HCT116 (cell line): ENCODE measurements at regions not wholly inside any gene's neighbourhood (a gene's known extent, or its start where the extent isn't known, plus 50 kb on each side); places are given as distances from the start of the nearest gene placed in this dataset.

Experiments
- ATAC-seq: fragments of 200-7000 bp; cut with Tn5 transposase; 2 replicates; pipeline ENCODE4 v1.9.1; 2020; ENCODE audit warnings: mild to moderate bottlenecking, moderate library complexity
- BruUV-seq: library from RNA; stranded (reverse); fragments of 400-500 nt; replicated peaks from 2 replicates; lab custom pipeline; 2021; lab: Mats Ljungman, UMichigan
- CTCF ChIA-PET: fragments of 300-600 bp; sonication (Branson Sonifier 250); formaldehyde crosslinking; loops from one replicate; lab custom pipeline; 2021; ENCODE audit warnings: antibody characterized with exemption; lab: Charles Lee
- POLR2A ChIA-PET: fragments of 300-600, 350-600 bp; sonication (Branson Sonifier 250); formaldehyde crosslinking; loops from one replicate; lab custom pipeline; 2021; ENCODE audit warnings: antibody characterized with exemption; lab: Charles Lee
- RAD21 ChIA-PET, 2 experiments: fragments of 300-600 bp; sonication (Branson Sonifier 250); formaldehyde crosslinking; loops; one replicate each; lab custom pipeline; 2023; ENCODE audit warnings: low total read pairs in 2 of 2; ENCODE audit not compliant: uncharacterized antibody in 2 of 2, unreplicated experiment in 2 of 2, low non-redundant PET in 1 of 2; lab: Charles Lee
- DNase-seq: peaks from one replicate; pipeline ENCODE4 v3.0.0-alpha.2; 2010; ENCODE audit warnings: low read depth, low spot score
- H2AFZ ChIP-seq: fragments of 200-600 bp; shearing (Covaris generic), sonication (generic); 2 replicates; pipeline ENCODE4 v1.6.1; 2017; ENCODE audit warnings: low read depth, mixed run types, mixed read lengths, antibody characterized with exemption, low read length; ENCODE audit not compliant: poor library complexity, severe bottlenecking
- H3K27ac ChIP-seq: 2 replicates; pipeline ENCODE4 v1.5.1; 2012; ENCODE audit warnings: low read depth, low read length
- H3K27me3 ChIP-seq: fragments of 200-600 bp; sonication (generic); 2 replicates; pipeline ENCODE4 v1.6.1; 2016; ENCODE audit warnings: mixed run types, low read length, mixed read lengths; ENCODE audit not compliant: insufficient read depth
- H3K36me3 ChIP-seq, 2 experiments: fragments of 200-500 bp in 1 of 2; fragments of 200-600 bp in 1 of 2; sonication (Bioruptor generic) in 1 of 2; sonication (generic) in 1 of 2; 2 replicates each; pipeline versions ENCODE4 v1.5.1 to v1.6.1; 2014 to 2016; ENCODE audit warnings: low read length in 2 of 2, inconsistent platforms in 1 of 2, mixed read lengths in 1 of 2, mixed run types in 1 of 2; ENCODE audit not compliant: insufficient read depth in 2 of 2, control insufficient read depth in 1 of 2
- H3K4me1 ChIP-seq, 2 experiments: fragments of 200-600 bp in 1 of 2; sonication (generic) in 1 of 2; 2 replicates each; pipeline versions ENCODE4 v1.5.1 to v1.6.1; 2012 to 2017; ENCODE audit warnings: low read length in 2 of 2, inconsistent platforms in 1 of 2, mild to moderate bottlenecking in 1 of 2, mixed read lengths in 1 of 2, mixed run types in 1 of 2, moderate library complexity in 1 of 2; ENCODE audit not compliant: insufficient read depth in 2 of 2, control insufficient read depth in 1 of 2
- H3K4me2 ChIP-seq: fragments of 200-600 bp; sonication (generic); 2 replicates; pipeline ENCODE4 v1.6.1; 2017; ENCODE audit warnings: mixed run types, low read length, mixed read lengths
- H3K4me3 ChIP-seq, 2 experiments: fragments of 200-600 bp in 1 of 2; sonication (generic) in 1 of 2; replicated peaks in 1 of 2; 2 replicates each; pipeline ENCODE4 v1.5.1; 2011 to 2016; ENCODE audit warnings: low read length in 2 of 2, control low read depth in 1 of 2, low read depth in 1 of 2, mild to moderate bottlenecking in 1 of 2, mixed read lengths in 1 of 2, mixed run types in 1 of 2
- H3K79me2 ChIP-seq: fragments of 200-600 bp; sonication (generic); 2 replicates; pipeline ENCODE4 v1.6.1; 2017; ENCODE audit warnings: mild to moderate bottlenecking, mixed run types, low read length, moderate library complexity, mixed read lengths; ENCODE audit not compliant: insufficient read depth
- H3K9ac ChIP-seq: fragments of 200-600 bp; sonication (generic); 2 replicates; pipeline ENCODE4 v1.6.1; 2016; ENCODE audit warnings: low read length, mixed read lengths
- H3K9me2 ChIP-seq: fragments of 200-600 bp; sonication (generic), shearing (Covaris generic); 2 replicates; pipeline ENCODE4 v1.6.1; 2017; ENCODE audit warnings: mixed run types, mild to moderate bottlenecking, moderate library complexity; ENCODE audit not compliant: insufficient read depth
- H3K9me3 ChIP-seq, 2 experiments: fragments of 200-500 bp in 1 of 2; fragments of 200-600 bp in 1 of 2; sonication (Bioruptor generic) in 1 of 2; sonication (generic) in 1 of 2; 2 replicates each; pipeline ENCODE4 v1.6.1; 2014 to 2017; ENCODE audit warnings: low read length in 2 of 2, mixed read lengths in 2 of 2, inconsistent platforms in 1 of 2, low read depth in 1 of 2, mild to moderate bottlenecking in 1 of 2, mixed run types in 1 of 2, moderate library complexity in 1 of 2; ENCODE audit not compliant: control insufficient read depth in 1 of 2, insufficient read depth in 1 of 2
- H4K20me1 ChIP-seq: fragments of 200-600 bp; sonication (generic), shearing (Covaris generic); 2 replicates; pipeline ENCODE4 v1.6.1; 2017; ENCODE audit warnings: mixed run types, mild to moderate bottlenecking, moderate library complexity; ENCODE audit not compliant: insufficient read depth
- ATF3 ChIP-seq: IDR thresholded peaks from 2 replicates; pipeline ENCODE4 v1.6.1; 2012
- CBX3 ChIP-seq: IDR thresholded peaks from 2 replicates; pipeline ENCODE4 v1.6.1; 2012; ENCODE audit warnings: low read depth
- CEBPB ChIP-seq: IDR thresholded peaks from 2 replicates; pipeline ENCODE4 v1.6.1; 2012; ENCODE audit warnings: low read depth
- EZH2 ChIP-seq: fragments of 200-600 bp; sonication (generic); IDR thresholded peaks from 2 replicates; pipeline ENCODE4 v1.6.1; 2017; ENCODE audit warnings: antibody characterized with exemption, mixed run types
- POLR2A ChIP-seq: IDR thresholded peaks from 2 replicates; pipeline ENCODE4 v1.7.0; 2011; ENCODE audit warnings: borderline replicate concordance; ENCODE audit not compliant: insufficient read depth, insufficient read length; ENCODE audit errors: extremely low read depth
- RAD21 ChIP-seq: IDR thresholded peaks from 2 replicates; pipeline ENCODE4 v1.6.1; 2012; ENCODE audit warnings: low read depth, mild to moderate bottlenecking
- REST ChIP-seq: IDR thresholded peaks from 2 replicates; pipeline ENCODE4 v1.6.1; 2012; ENCODE audit warnings: low read depth
- SRF ChIP-seq: IDR thresholded peaks from 2 replicates; pipeline ENCODE4 v1.6.1; 2012; ENCODE audit warnings: low read depth
- TCF7L2 ChIP-seq: IDR thresholded peaks from 2 replicates; pipeline ENCODE4 v1.7.0; 2011; ENCODE audit warnings: borderline replicate concordance, inconsistent platforms; ENCODE audit not compliant: insufficient read depth, insufficient read length; ENCODE audit errors: extremely low read depth
- ZFX ChIP-seq: fragments of 450-650 bp; IDR thresholded peaks from 2 replicates; pipeline ENCODE4 v1.6.1; 2017
- intact Hi-C: fragments of 100-400 bp; cut with micrococcal nuclease; formaldehyde crosslinking; loops from 2 replicates; pipeline ENCODE4 v1.10.0; 2022

GRCh38 chr4:75141162-75141561 is 208.2 kb downstream of the PARM1 start:
- H3K9me3 ChIP-seq: no peaks in the 10 kb centered on the region
- H2AFZ ChIP-seq: no peak overlapping the region
- H4K20me1 ChIP-seq: no peaks in the 10 kb centered on the region
- POLR2A ChIA-PET: no interaction called here
- no peaks in the 10 kb centered on the region; the same call in 1 of the 2 replicates for H3K9me2 ChIP-seq
- no peak overlapping the region for H3K4me2 ChIP-seq
- H3K79me2 ChIP-seq: no peaks in the 10 kb centered on the region
- intact Hi-C loops: no loop called here
- CTCF ChIA-PET: no interaction called here
- no peaks in the 10 kb centered on the region for H3K36me3 ChIP-seq
- H3K9ac ChIP-seq: no peak overlapping the region
- DNase-seq (no peak), ATAC-seq (no peak)
- BruUV-seq: no TSS peak
- no peaks in the 10 kb centered on the region for H3K27me3 ChIP-seq
- no peak for TF ChIP-seq ATF3
- TF ChIP-seq RAD21: no peak
- no peak for TF ChIP-seq ZFX
- TF ChIP-seq SRF: no peak
- TF ChIP-seq REST: peak; percentile 59
- no peak overlapping the region for H3K4me3 ChIP-seq
- RAD21 ChIA-PET: no interaction called here
- H3K4me1 ChIP-seq: no peaks in the 10 kb centered on the region
- no peak overlapping the region for H3K27ac ChIP-seq

GRCh38 chr4:75137302-75137701 is 204.4 kb downstream of the PARM1 start:
- BruUV-seq: no TSS peak
- no peak for DNase-seq
- no peak overlapping the region for H3K4me3 ChIP-seq
- no peaks in the 10 kb centered on the region for H3K4me1 ChIP-seq
- ATAC-seq: no peak
- H3K9me2 ChIP-seq: no peaks in the 10 kb centered on the region; the same call in 1 of the 2 replicates
- H2AFZ ChIP-seq: no peak overlapping the region
- RAD21 ChIA-PET: no interaction called here
- no peak overlapping the region for H3K27ac ChIP-seq
- H3K79me2 ChIP-seq: no peaks in the 10 kb centered on the region
- intact Hi-C loops: no loop called here
- no peaks in the 10 kb centered on the region for H3K9me3 ChIP-seq
- POLR2A ChIA-PET: no interaction called here
- no peaks in the 10 kb centered on the region for H3K27me3 ChIP-seq
- CTCF ChIA-PET: no interaction called here
- no peak overlapping the region for H3K9ac ChIP-seq
- no peak overlapping the region for H3K4me2 ChIP-seq
- no peaks in the 10 kb centered on the region for H3K36me3 ChIP-seq
- no peaks in the 10 kb centered on the region for H4K20me1 ChIP-seq
- no peak for TF ChIP-seq CBX3
- TF ChIP-seq REST: no peak
- TF ChIP-seq CEBPB: no peak
- no peak for TF ChIP-seq POLR2A
- TF ChIP-seq EZH2: no peak
- TF ChIP-seq TCF7L2: no peak
- TF ChIP-seq ATF3: no peak
